Upper lobe of left lung (tissue), 6 donors: ENCODE measurements at regions not wholly inside any gene's neighbourhood (a gene's known extent, or its start where the extent isn't known, plus 50 kb on each side); places are given as distances from the start of the nearest gene placed in this dataset.

Experiments used
- ATAC-seq, 2 donors: fragments of 200-7000 bp; cut with Tn5 transposase; one replicate each; pipeline ENCODE4 v1.9.1; 2022; ENCODE audit warnings: mild to moderate bottlenecking in 2 of 2, moderate library complexity in 2 of 2; ENCODE audit not compliant: low FRiP score in 2 of 2
- DNase-seq, 2 donors: peaks; one replicate each; pipeline ENCODE4 v3.0.0-alpha.2; 2019 to 2020
- H3K27ac ChIP-seq, 4 donors: fragments of 200-600 bp; sonication (generic); one replicate each; pipeline ENCODE4 v1.5.1; 2016 to 2019
- H3K27me3 ChIP-seq, 4 donors: fragments of 200-600 bp; sonication (generic); one replicate each; pipeline ENCODE4 v1.5.1; 2017 to 2019
- H3K36me3 ChIP-seq, 4 donors: fragments of 200-600 bp; sonication (generic); one replicate each; pipeline ENCODE4 v1.5.1; 2016 to 2019
- H3K4me1 ChIP-seq, 4 donors: fragments of 200-600 bp; sonication (generic); one replicate each; pipeline ENCODE4 v1.5.1; 2018 to 2019
- H3K4me3 ChIP-seq, 4 donors: fragments of 200-600 bp; sonication (generic); one replicate each; pipeline ENCODE4 v1.5.1; 2017 to 2019; ENCODE audit warnings: mild to moderate bottlenecking in 2 of 4, moderate library complexity in 1 of 4
- H3K9me3 ChIP-seq, 4 donors: fragments of 200-600 bp; sonication (generic); one replicate each; pipeline ENCODE4 v1.5.1; 2018 to 2019
- CTCF ChIP-seq, 6 experiments: fragments of 450-650 bp in 4 of 6; fragments of 200-600 bp in 2 of 6; sonication (generic) in 2 of 6; IDR thresholded peaks; one replicate each; pipeline ENCODE4 v1.5.1; 2016 to 2019; ENCODE audit warnings: antibody characterized with exemption in 6 of 6
- EP300 ChIP-seq, 4 donors: sonication (generic); formaldehyde crosslinking; IDR thresholded peaks; one replicate each; pipeline ENCODE4 v1.5.1; 2017; ENCODE audit warnings: antibody characterized with exemption in 4 of 4, control low read depth in 2 of 4
- POLR2A ChIP-seq, 4 donors: fragments of 450-650 bp; IDR thresholded peaks; one replicate each; pipeline ENCODE4 v1.5.1; 2016 to 2017; ENCODE audit warnings: antibody characterized with exemption in 4 of 4, mild to moderate bottlenecking in 2 of 4
- POLR2AphosphoS5 ChIP-seq, 2 donors: sonication (generic); formaldehyde crosslinking; IDR thresholded peaks; one replicate each; pipeline ENCODE4 v1.5.1; 2017; ENCODE audit warnings: antibody characterized with exemption in 2 of 2
- WGBS, 2 donors: methylation state at CpG; one replicate each; pipeline ENCODE4 v1.1.5; 2017 to 2018; 5-methylcytosine and 5-hydroxymethylcytosine counted together
- donor health status: DM: no; HTN: no; CAD: no; lungs with moderate emphysema.
- donor health status: DM: no; HTN: yes; CAD: no; lungs with severe emphysema.

GRCh38 chr4:83771113-83771705 lies 235.3 kb downstream of the GPAT3 start:
- ATAC-seq (no peak), DNase-seq (peak in 1 of 2 donors; percentile 25)
- Histone ChIP-seq H3K36me3 (no peaks in the 10 kb centered on the region), H3K4me3 (no peak overlapping the region), H3K27me3 (no peaks in the 10 kb centered on the region), H3K4me1 (no peaks in the 10 kb centered on the region), H3K27ac (no peak overlapping the region), H3K9me3 (no peaks in the 10 kb centered on the region)
- TF ChIP-seq POLR2AphosphoS5 (IDR thresholded peaks at IDR 0.05) (no peak), CTCF (IDR thresholded peaks at IDR 0.05) (peak in 1 of 6 experiments; percentile 47)
- WGBS, 2 donors: 4 to 15% methylated on average over 2 of the region's 2 CpGs

GRCh38 chr4:83768146-83768545 lies 232.2 kb downstream of the GPAT3 start:
- TF ChIP-seq CTCF (IDR thresholded peaks at IDR 0.05): no peak
- TF ChIP-seq POLR2A (IDR thresholded peaks at IDR 0.05): no peak
- no peaks in the 10 kb centered on the region for H3K27me3 ChIP-seq
- no peaks in the 10 kb centered on the region for H3K9me3 ChIP-seq
- WGBS, 2 donors: 84 to 85% methylated on average over 5 of the region's 5 CpGs
- no peak for ATAC-seq
- no peak for DNase-seq
- H3K4me1 ChIP-seq: no peaks in the 10 kb centered on the region
- H3K36me3 ChIP-seq: no peaks in the 10 kb centered on the region
- H3K4me3 ChIP-seq: no peak overlapping the region
- H3K27ac ChIP-seq: no peak overlapping the region

GRCh38 chr4:83767067-83767466 lies 231.2 kb downstream of the GPAT3 start:
- H3K9me3 ChIP-seq: no peaks in the 10 kb centered on the region
- no peaks in the 10 kb centered on the region for H3K36me3 ChIP-seq
- no peaks in the 10 kb centered on the region for H3K27me3 ChIP-seq
- TF ChIP-seq POLR2A (IDR thresholded peaks at IDR 0.05) (no peak), CTCF (IDR thresholded peaks at IDR 0.05) (no peak)
- 82 to 96% methylated on average over 2 of the region's 2 CpGs for WGBS, 2 donors
- H3K27ac ChIP-seq: no peak overlapping the region
- DNase-seq (no peak), ATAC-seq (no peak)
- no peaks in the 10 kb centered on the region for H3K4me1 ChIP-seq
- no peak overlapping the region for H3K4me3 ChIP-seq

- no peak for ATAC-seq
- 75 to 80% methylated on average over 5 of the region's 5 CpGs for WGBS, 2 donors
- no peak for TF ChIP-seq EP300 (IDR thresholded peaks at IDR 0.05)
- no peak for TF ChIP-seq POLR2A (IDR thresholded peaks at IDR 0.05)
- TF ChIP-seq POLR2AphosphoS5 (IDR thresholded peaks at IDR 0.05): no peak
- TF ChIP-seq CTCF (IDR thresholded peaks at IDR 0.05): no peak
These were observed 223.7 kb downstream of the GPAT3 start for GRCh38 chr4:83759611-83760010.

GRCh38 chr4:83758285-83758684 lies 222.4 kb downstream of the GPAT3 start:
- DNase-seq: no peak
- no peak overlapping the region for H3K4me3 ChIP-seq
- no peaks in the 10 kb centered on the region for H3K9me3 ChIP-seq
- no peak overlapping the region for H3K27ac ChIP-seq
- H3K36me3 ChIP-seq: no peaks in the 10 kb centered on the region
- TF ChIP-seq EP300 (IDR thresholded peaks at IDR 0.05) (no peak), POLR2AphosphoS5 (IDR thresholded peaks at IDR 0.05) (no peak), CTCF (IDR thresholded peaks at IDR 0.05) (no peak), POLR2A (IDR thresholded peaks at IDR 0.05) (no peak)
- ATAC-seq: no peak
- no peaks in the 10 kb centered on the region for H3K4me1 ChIP-seq
- no peaks in the 10 kb centered on the region for H3K27me3 ChIP-seq
- 76 to 88% methylated on average over 1 of the region's 1 CpG for WGBS, 2 donors

More at GRCh38 chr4:83759611-83760010, 223.7 kb downstream of the GPAT3 start:
- H3K4me1 ChIP-seq: no peaks in the 10 kb centered on the region
- no peak for DNase-seq
- H3K27me3 ChIP-seq: no peaks in the 10 kb centered on the region
- H3K9me3 ChIP-seq: no peaks in the 10 kb centered on the region
- H3K4me3 ChIP-seq: no peak overlapping the region
- no peaks in the 10 kb centered on the region for H3K36me3 ChIP-seq
- no peak overlapping the region for H3K27ac ChIP-seq
